CD14-positive monocyte (primary cell): ENCODE measurements at regions not wholly inside any gene's neighbourhood (a gene's known extent, or its start where the extent isn't known, plus 50 kb on each side); places are given as distances from the start of the nearest gene placed in this dataset.

Experiments used
- DNase-seq, 3 donors: peaks; one replicate each; pipeline ENCODE4 v3.0.0-alpha.2; 2011 to 2022
- H2AFZ ChIP-seq: 2 replicates; pipeline ENCODE4 v1.6.0; 2012; ENCODE audit warnings: mild to moderate bottlenecking, low read depth, low read length, inconsistent platforms; ENCODE audit not compliant: insufficient read depth, poor library complexity, severe bottlenecking
- H3K27ac ChIP-seq, 2 donors: 1 replicate in 1 of 2; 2 replicates in 1 of 2; pipeline ENCODE4 v1.5.1; 2012 to 2013; ENCODE audit warnings: low read length in 2 of 2, control low read depth in 1 of 2, inconsistent platforms in 1 of 2, low read depth in 1 of 2, mild to moderate bottlenecking in 1 of 2
- H3K27me3 ChIP-seq, 2 donors: one replicate each; pipeline versions ENCODE4 v1.6.0 to v1.6.1; 2011 to 2013; ENCODE audit warnings: low read length in 2 of 2; ENCODE audit not compliant: control insufficient read depth in 2 of 2, insufficient read depth in 2 of 2
- H3K36me3 ChIP-seq, 2 donors: replicated peaks in 1 of 2; 1 replicate in 1 of 2; 2 replicates in 1 of 2; pipeline versions ENCODE4 v1.5.1 to v1.6.1; 2012 to 2013; ENCODE audit warnings: low read length in 2 of 2, control low read depth in 1 of 2, inconsistent platforms in 1 of 2, mild to moderate bottlenecking in 1 of 2; ENCODE audit not compliant: insufficient read depth in 2 of 2, control insufficient read depth in 1 of 2
- H3K4me1 ChIP-seq, 2 donors: 1 replicate in 1 of 2; 2 replicates in 1 of 2; pipeline versions ENCODE4 v1.5.1 to v1.6.1; 2012 to 2013; ENCODE audit warnings: low read length in 2 of 2, control low read depth in 1 of 2, inconsistent platforms in 1 of 2, mild to moderate bottlenecking in 1 of 2, moderate library complexity in 1 of 2; ENCODE audit not compliant: insufficient read depth in 2 of 2, control insufficient read depth in 1 of 2
- H3K4me2 ChIP-seq: replicated peaks from 2 replicates; pipeline ENCODE3; 2012; ENCODE audit warnings: low read length, moderate library complexity, mild to moderate bottlenecking; ENCODE audit not compliant: poor library complexity, severe bottlenecking; ENCODE audit errors: extremely low read depth
- H3K4me3 ChIP-seq, 3 experiments: fragments of 200-600 bp in 1 of 3; sonication (generic) in 1 of 3; replicated peaks in 1 of 3; 1 replicate in 2 of 3; 2 replicates in 1 of 3; pipeline ENCODE4 v1.5.1; 2011 to 2013; ENCODE audit warnings: low read length in 3 of 3, mild to moderate bottlenecking in 3 of 3, control low read depth in 2 of 3, low read depth in 2 of 3, inconsistent platforms in 1 of 3, moderate library complexity in 1 of 3
- H3K79me2 ChIP-seq: 2 replicates; pipeline ENCODE4 v1.6.0; 2012; ENCODE audit warnings: mild to moderate bottlenecking, control low read depth, inconsistent platforms, low read length, moderate library complexity; ENCODE audit not compliant: insufficient read depth
- H3K9ac ChIP-seq: 2 replicates; pipeline ENCODE4 v1.6.0; 2017; ENCODE audit warnings: low read length, mild to moderate bottlenecking; ENCODE audit not compliant: insufficient read depth, poor library complexity, severe bottlenecking
- H3K9me3 ChIP-seq, 2 donors: replicated peaks in 1 of 2; 1 replicate in 1 of 2; 2 replicates in 1 of 2; pipeline versions ENCODE4 v1.5.1 to v1.6.1; 2012 to 2013; ENCODE audit warnings: low read length in 2 of 2, control low read depth in 1 of 2; ENCODE audit not compliant: control insufficient read depth in 1 of 2, insufficient read depth in 1 of 2
- H4K20me1 ChIP-seq: 2 replicates; pipeline ENCODE4 v1.6.0; 2012; ENCODE audit warnings: mild to moderate bottlenecking, low read length, control low read depth, moderate library complexity; ENCODE audit not compliant: insufficient read depth
- H3K27ac Mint-ChIP-seq, 7 donors: one replicate each; pipeline ENCODE4 v1.8.0; 2020; ENCODE audit warnings: mild to moderate bottlenecking in 7 of 7, mixed read lengths in 7 of 7, moderate library complexity in 6 of 7, inconsistent platforms in 2 of 7
- H3K27me3 Mint-ChIP-seq, 3 donors: one replicate each; pipeline ENCODE4 v1.8.0; 2021 to 2022; ENCODE audit warnings: low read depth in 3 of 3, mild to moderate bottlenecking in 3 of 3, mixed read lengths in 3 of 3, moderate library complexity in 3 of 3, inconsistent platforms in 1 of 3
- H3K36me3 Mint-ChIP-seq, 2 donors: one replicate each; pipeline ENCODE4 v1.8.0; 2020; ENCODE audit warnings: mixed read lengths in 2 of 2, inconsistent platforms in 1 of 2, mild to moderate bottlenecking in 1 of 2
- H3K4me1 Mint-ChIP-seq: one replicate; pipeline ENCODE4 v1.8.0; 2020; ENCODE audit warnings: mild to moderate bottlenecking, mixed read lengths
- H3K4me3 Mint-ChIP-seq, 2 donors: one replicate each; pipeline ENCODE4 v1.8.0; 2020; ENCODE audit warnings: mild to moderate bottlenecking in 2 of 2, mixed read lengths in 2 of 2, moderate library complexity in 1 of 2
- H3K9me3 Mint-ChIP-seq, 7 donors: one replicate each; pipeline ENCODE4 v1.8.0; 2020 to 2022; ENCODE audit warnings: mixed read lengths in 7 of 7, mild to moderate bottlenecking in 6 of 7, moderate library complexity in 6 of 7, inconsistent platforms in 2 of 7
- WGBS: methylation state at CpG from one replicate; pipeline ENCODE4 v1.1.5; 2013; ENCODE audit warnings: missing lambda C conversion rate; ENCODE audit not compliant: insufficient coverage; 5-methylcytosine and 5-hydroxymethylcytosine counted together
- intact Hi-C, 2 donors: fragments of 100-400 bp; cut with micrococcal nuclease; formaldehyde crosslinking; loops; one replicate each; pipeline versions ENCODE4 v1.15.0 to v1.15.1; 2023
- TF ChIP-seq, protein P1 (sequence below): fragments of 200-600 bp; IDR thresholded peaks from one replicate; pipeline ENCODE4 v1.8.0; 2022; ENCODE audit warnings: antibody characterized with exemption, mild to moderate bottlenecking

- Histone ChIP-seq H4K20me1 (no peaks in the 10 kb centered on the region), H3K36me3 (no peaks in the 10 kb centered on the region), H3K4me3 (no peak overlapping the region), H3K4me2 (no peak overlapping the region), H2AFZ (no peak overlapping the region), H3K4me1 (peaks cover 32 to 36% of the 10 kb centered on the region in 2 donors), H3K9me3 (no peaks in the 10 kb centered on the region), H3K27ac (no peak overlapping the region), H3K79me2 (no peaks in the 10 kb centered on the region), H3K27me3 (peaks cover 0 to 2% of the 10 kb centered on the region in 2 donors), H3K9ac (no peak overlapping the region)
- no peaks in the 10 kb centered on the region for H3K36me3 Mint-ChIP-seq
- peaks cover 14% of the 10 kb centered on the region for H3K4me1 Mint-ChIP-seq
- no CpG with 5 or more reads among the region's 1 CpG for WGBS
- H3K9me3 Mint-ChIP-seq, result peaks cover 0 to 2% (median 0%) of the 10 kb centered on the region in 7 donors
- DNase-seq, result no peak
- no peak overlapping the region for H3K27ac Mint-ChIP-seq
- TF ChIP-seq, protein P1, sequence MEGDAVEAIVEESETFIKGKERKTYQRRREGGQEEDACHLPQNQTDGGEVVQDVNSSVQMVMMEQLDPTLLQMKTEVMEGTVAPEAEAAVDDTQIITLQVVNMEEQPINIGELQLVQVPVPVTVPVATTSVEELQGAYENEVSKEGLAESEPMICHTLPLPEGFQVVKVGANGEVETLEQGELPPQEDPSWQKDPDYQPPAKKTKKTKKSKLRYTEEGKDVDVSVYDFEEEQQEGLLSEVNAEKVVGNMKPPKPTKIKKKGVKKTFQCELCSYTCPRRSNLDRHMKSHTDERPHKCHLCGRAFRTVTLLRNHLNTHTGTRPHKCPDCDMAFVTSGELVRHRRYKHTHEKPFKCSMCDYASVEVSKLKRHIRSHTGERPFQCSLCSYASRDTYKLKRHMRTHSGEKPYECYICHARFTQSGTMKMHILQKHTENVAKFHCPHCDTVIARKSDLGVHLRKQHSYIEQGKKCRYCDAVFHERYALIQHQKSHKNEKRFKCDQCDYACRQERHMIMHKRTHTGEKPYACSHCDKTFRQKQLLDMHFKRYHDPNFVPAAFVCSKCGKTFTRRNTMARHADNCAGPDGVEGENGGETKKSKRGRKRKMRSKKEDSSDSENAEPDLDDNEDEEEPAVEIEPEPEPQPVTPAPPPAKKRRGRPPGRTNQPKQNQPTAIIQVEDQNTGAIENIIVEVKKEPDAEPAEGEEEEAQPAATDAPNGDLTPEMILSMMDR, result no peak
- intact Hi-C loops, result no loop called here
- no peak overlapping the region for H3K4me3 Mint-ChIP-seq
- peaks cover 0 to 1% (median 0%) of the 10 kb centered on the region in 3 donors for H3K27me3 Mint-ChIP-seq
Measured at GRCh38 chr5:124876566-124876965, 130.1 kb upstream of the ZNF608 start.

DNA sequence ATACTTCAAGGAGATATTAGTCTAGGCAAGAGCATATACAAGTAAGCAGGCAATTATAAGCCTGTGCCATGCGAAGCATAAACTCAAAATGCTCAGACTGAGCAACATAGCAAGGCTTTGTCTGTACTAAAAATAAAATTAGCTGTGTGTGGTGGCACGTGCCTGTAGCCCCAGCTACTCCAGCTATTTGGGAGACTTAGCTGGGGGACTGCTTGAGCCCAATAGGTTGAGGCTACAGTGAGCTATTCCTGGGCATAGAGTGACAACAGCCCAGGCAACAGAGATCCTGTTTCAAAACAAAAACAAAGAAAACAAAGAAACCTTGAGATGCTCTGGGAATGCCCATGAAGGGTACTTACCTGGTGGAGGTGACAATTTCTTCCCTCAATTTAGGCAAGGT, 130.5 kb upstream of the ZNF608 start:
- Mint-ChIP-seq H3K4me3 (no peak overlapping the region), H3K36me3 (no peaks in the 10 kb centered on the region), H3K4me1 (peaks cover 14% of the 10 kb centered on the region), H3K27ac (no peak overlapping the region), H3K9me3 (peaks cover 0 to 2% (median 0%) of the 10 kb centered on the region in 7 donors), H3K27me3 (peaks cover 0 to 1% (median 0%) of the 10 kb centered on the region in 3 donors)
- Histone ChIP-seq H2AFZ (no peak overlapping the region), H3K27ac (no peak overlapping the region), H4K20me1 (no peaks in the 10 kb centered on the region), H3K27me3 (peaks cover 0 to 2% of the 10 kb centered on the region in 2 donors), H3K9ac (no peak overlapping the region), H3K79me2 (no peaks in the 10 kb centered on the region), H3K4me3 (no peak overlapping the region), H3K4me1 (peaks cover 32 to 36% of the 10 kb centered on the region in 2 donors), H3K36me3 (no peaks in the 10 kb centered on the region), H3K4me2 (no peak overlapping the region), H3K9me3 (no peaks in the 10 kb centered on the region)
- 100% methylated on average over 2 of the region's 2 CpGs for WGBS
- intact Hi-C loops, result no loop called here
- DNase-seq, result no peak
- TF ChIP-seq, protein P1, result no peak
